HEK293 (cell line): ENCODE measurements at regions not wholly inside any gene's neighbourhood (a gene's known extent, or its start where the extent isn't known, plus 50 kb on each side); places are given as distances from the start of the nearest gene placed in this dataset.

Experiments used
- CTCF ChIA-PET: fragments of 350-600 bp; formaldehyde crosslinking; extraction: SDS; loops from one replicate; lab custom pipeline; 2021; ENCODE audit warnings: antibody characterized with exemption; lab: Yijun Ruan, JAX
- POLR2A ChIA-PET: fragments of 300-600 bp; formaldehyde crosslinking; extraction: SDS; loops from one replicate; lab custom pipeline; 2020; ENCODE audit warnings: antibody characterized with exemption, inconsistent platforms; lab: Yijun Ruan, JAX
- H3K27ac ChIP-seq: fragments of 200-500 bp; sonication (Bioruptor generic); 2 replicates; pipeline ENCODE4 v1.5.1; 2014; ENCODE audit warnings: low read depth, low read length, control low read depth, inconsistent platforms; ENCODE audit errors: extremely low read depth
- H3K36me3 ChIP-seq, 2 experiments: fragments of 200-500 bp in 1 of 2; sonication (Bioruptor generic) in 1 of 2; 1 replicate in 1 of 2; 2 replicates in 1 of 2; pipeline ENCODE4 v1.5.1; 2014 to 2017; ENCODE audit warnings: inconsistent platforms in 2 of 2, low read length in 2 of 2; ENCODE audit not compliant: control insufficient read depth in 2 of 2, insufficient read depth in 1 of 2
- H3K4me1 ChIP-seq: fragments of 200-500 bp; sonication (Bioruptor generic); 2 replicates; pipeline ENCODE4 v1.5.1; 2014; ENCODE audit warnings: mild to moderate bottlenecking, low read length, inconsistent platforms; ENCODE audit not compliant: control insufficient read depth, insufficient read depth
- H3K4me3 ChIP-seq: 2 replicates; pipeline ENCODE4 v1.5.1; 2011; ENCODE audit warnings: low read depth, mild to moderate bottlenecking, control low read depth, low read length, moderate library complexity
- H3K9me3 ChIP-seq: fragments of 200-500 bp; sonication (Bioruptor generic); 2 replicates; pipeline ENCODE4 v1.5.1; 2014; ENCODE audit warnings: low read depth, low read length, inconsistent platforms; ENCODE audit not compliant: control insufficient read depth, insufficient read depth
- BCL11A ChIP-seq: fragments of 450-650 bp; formaldehyde crosslinking; IDR thresholded peaks from 2 replicates; pipeline ENCODE4 v1.5.1; 2016; ENCODE audit warnings: low read depth, missing biosample characterization, missing genetic modification characterization
- BCL11B ChIP-seq: fragments of 450-650 bp; formaldehyde crosslinking; IDR thresholded peaks from 2 replicates; pipeline ENCODE4 v1.5.1; 2016; ENCODE audit warnings: low read depth, missing biosample characterization, missing genetic modification characterization
- EGR2 ChIP-seq: fragments of 450-650 bp; formaldehyde crosslinking; IDR thresholded peaks from 2 replicates; pipeline ENCODE4 v1.5.1; 2016; ENCODE audit warnings: low read depth, missing biosample characterization, missing genetic modification characterization
- KLF16 ChIP-seq: fragments of 450-650 bp; formaldehyde crosslinking; IDR thresholded peaks from 2 replicates; pipeline ENCODE4 v1.5.1; 2017; ENCODE audit warnings: missing biosample characterization, missing genetic modification characterization
- YY1 ChIP-seq: fragments of 450-650 bp; formaldehyde crosslinking; IDR thresholded peaks from 2 replicates; pipeline ENCODE4 v1.5.1; 2018; ENCODE audit warnings: missing biosample characterization, missing genetic modification characterization
- ZBTB17 ChIP-seq: fragments of 450-650 bp; formaldehyde crosslinking; IDR thresholded peaks from 2 replicates; pipeline ENCODE4 v1.5.1; 2016; ENCODE audit warnings: missing biosample characterization, missing genetic modification characterization
- ZBTB20 ChIP-seq: fragments of 450-650 bp; formaldehyde crosslinking; IDR thresholded peaks from 2 replicates; pipeline ENCODE4 v1.5.1; 2016; ENCODE audit warnings: missing biosample characterization, missing genetic modification characterization
- ZFHX2 ChIP-seq: fragments of 450-650 bp; formaldehyde crosslinking; conservative IDR thresholded peaks from 2 replicates; pipeline ENCODE4 v1.5.1; 2016; ENCODE audit warnings: missing biosample characterization, missing genetic modification characterization
- ZNF132 ChIP-seq: fragments of 450-650 bp; formaldehyde crosslinking; IDR thresholded peaks from 2 replicates; pipeline ENCODE4 v1.5.1; 2017; ENCODE audit warnings: missing biosample characterization, missing genetic modification characterization, borderline replicate concordance
- ZNF133 ChIP-seq: fragments of 450-650 bp; formaldehyde crosslinking; IDR thresholded peaks from 2 replicates; pipeline ENCODE4 v1.5.1; 2016; ENCODE audit warnings: missing biosample characterization, missing genetic modification characterization
- ZNF155 ChIP-seq: fragments of 450-650 bp; formaldehyde crosslinking; IDR thresholded peaks from 2 replicates; pipeline ENCODE4 v1.5.1; 2016; ENCODE audit warnings: missing biosample characterization, missing genetic modification characterization
- ZNF175 ChIP-seq: fragments of 450-650 bp; formaldehyde crosslinking; IDR thresholded peaks from 2 replicates; pipeline ENCODE4 v1.5.1; 2016; ENCODE audit warnings: missing biosample characterization, missing genetic modification characterization
- ZNF184 ChIP-seq: fragments of 450-650 bp; IDR thresholded peaks from 2 replicates; pipeline ENCODE4 v1.5.1; 2018; ENCODE audit warnings: missing biosample characterization, mild to moderate bottlenecking, missing genetic modification characterization
- ZNF23 ChIP-seq: fragments of 450-650 bp; formaldehyde crosslinking; IDR thresholded peaks from 2 replicates; pipeline ENCODE4 v1.5.1; 2016; ENCODE audit warnings: missing biosample characterization, missing genetic modification characterization, borderline replicate concordance
- ZNF248 ChIP-seq: fragments of 450-650 bp; formaldehyde crosslinking; IDR thresholded peaks from 2 replicates; pipeline ENCODE4 v1.5.1; 2017; ENCODE audit warnings: missing biosample characterization, missing genetic modification characterization
- ZNF302 ChIP-seq: fragments of 450-650 bp; formaldehyde crosslinking; IDR thresholded peaks from 2 replicates; pipeline ENCODE4 v1.5.1; 2016; ENCODE audit warnings: missing biosample characterization, missing genetic modification characterization, low read depth
- ZNF354C ChIP-seq: fragments of 450-650 bp; formaldehyde crosslinking; IDR thresholded peaks from 2 replicates; pipeline ENCODE4 v1.5.1; 2016; ENCODE audit warnings: missing biosample characterization, missing genetic modification characterization, low read depth, borderline replicate concordance
- ZNF37A ChIP-seq: fragments of 450-650 bp; IDR thresholded peaks from 2 replicates; pipeline ENCODE4 v1.5.1; 2018; ENCODE audit warnings: missing biosample characterization, missing genetic modification characterization
- ZNF549 ChIP-seq: fragments of 450-650 bp; IDR thresholded peaks from 2 replicates; pipeline ENCODE4 v1.5.1; 2018; ENCODE audit warnings: missing biosample characterization, missing genetic modification characterization, mild to moderate bottlenecking, inconsistent platforms, moderate library complexity
- ZNF561 ChIP-seq: fragments of 450-650 bp; IDR thresholded peaks from 2 replicates; pipeline ENCODE4 v1.5.1; 2018; ENCODE audit warnings: missing biosample characterization, missing genetic modification characterization, borderline replicate concordance
- ZNF596 ChIP-seq: fragments of 450-650 bp; IDR thresholded peaks from 2 replicates; pipeline ENCODE4 v1.5.0; 2018; ENCODE audit warnings: missing biosample characterization, mild to moderate bottlenecking, missing genetic modification characterization, moderate library complexity
- ZNF658 ChIP-seq: fragments of 450-650 bp; formaldehyde crosslinking; IDR thresholded peaks from 2 replicates; pipeline ENCODE4; 2016; ENCODE audit warnings: missing biosample characterization, missing genetic modification characterization
- ZNF660 ChIP-seq: fragments of 450-650 bp; IDR thresholded peaks from 2 replicates; pipeline ENCODE4 v1.5.1; 2018; ENCODE audit warnings: missing biosample characterization, mild to moderate bottlenecking, missing genetic modification characterization
- ZNF777 ChIP-seq: fragments of 450-650 bp; formaldehyde crosslinking; IDR thresholded peaks from 2 replicates; pipeline ENCODE4 v1.5.1; 2017; ENCODE audit warnings: missing biosample characterization, missing genetic modification characterization, borderline replicate concordance
- ZNF843 ChIP-seq: fragments of 450-650 bp; formaldehyde crosslinking; IDR thresholded peaks from 2 replicates; pipeline ENCODE4 v1.5.1; 2016; ENCODE audit warnings: missing biosample characterization, missing genetic modification characterization
- TF ChIP-seq, protein P1 (sequence below): fragments of 450-650 bp; formaldehyde crosslinking; IDR thresholded peaks from 2 replicates; pipeline ENCODE4 v1.5.1; 2016; ENCODE audit warnings: missing biosample characterization, missing genetic modification characterization, borderline replicate concordance
- TF ChIP-seq, protein P2 (sequence below): fragments of 450-650 bp; formaldehyde crosslinking; IDR thresholded peaks from 2 replicates; pipeline ENCODE4 v1.5.1; 2016; ENCODE audit warnings: missing biosample characterization, missing genetic modification characterization

DNA sequence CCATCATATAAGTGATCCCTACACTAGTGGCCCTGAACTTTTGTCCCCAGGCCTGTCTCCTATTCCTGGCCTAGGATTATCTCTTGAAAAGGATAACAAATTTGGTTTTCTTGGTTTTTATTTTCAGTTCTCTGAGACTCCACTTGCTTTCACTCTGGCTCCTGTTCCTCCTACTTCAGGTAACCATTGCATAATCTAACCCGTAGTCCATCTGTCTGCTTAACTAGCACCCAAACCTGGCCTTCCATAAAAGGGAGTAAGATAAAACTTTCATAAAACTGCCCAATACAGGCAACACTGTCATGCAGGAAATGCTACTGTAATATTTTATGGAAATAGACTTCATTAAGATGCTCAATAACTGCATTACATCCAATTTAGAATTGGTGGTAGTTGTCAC is 52.1 kb upstream of the RAP1GDS1 start (continued):
- TF ChIP-seq, protein P1, sequence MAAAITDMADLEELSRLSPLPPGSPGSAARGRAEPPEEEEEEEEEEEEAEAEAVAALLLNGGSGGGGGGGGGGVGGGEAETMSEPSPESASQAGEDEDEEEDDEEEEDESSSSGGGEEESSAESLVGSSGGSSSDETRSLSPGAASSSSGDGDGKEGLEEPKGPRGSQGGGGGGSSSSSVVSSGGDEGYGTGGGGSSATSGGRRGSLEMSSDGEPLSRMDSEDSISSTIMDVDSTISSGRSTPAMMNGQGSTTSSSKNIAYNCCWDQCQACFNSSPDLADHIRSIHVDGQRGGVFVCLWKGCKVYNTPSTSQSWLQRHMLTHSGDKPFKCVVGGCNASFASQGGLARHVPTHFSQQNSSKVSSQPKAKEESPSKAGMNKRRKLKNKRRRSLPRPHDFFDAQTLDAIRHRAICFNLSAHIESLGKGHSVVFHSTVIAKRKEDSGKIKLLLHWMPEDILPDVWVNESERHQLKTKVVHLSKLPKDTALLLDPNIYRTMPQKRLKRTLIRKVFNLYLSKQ (tag by site-specific recombination) = no peak
- TF ChIP-seq, all 188 proteins: peak for 0

DNA sequence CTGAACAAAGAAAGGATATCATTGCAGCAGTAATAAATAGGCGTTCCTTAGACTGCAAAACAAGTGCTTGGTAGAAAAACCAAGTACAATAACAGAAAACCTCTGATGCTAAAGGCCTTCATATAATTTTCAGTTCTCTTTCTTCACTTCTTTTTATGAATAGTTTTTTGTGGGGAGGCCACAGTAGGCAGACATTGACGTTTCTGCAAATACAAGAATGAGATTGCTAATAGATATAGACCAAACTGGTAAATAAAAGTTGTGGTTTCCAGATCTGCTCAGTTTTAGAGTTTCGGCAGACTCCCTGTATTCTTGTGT is 57.0 kb upstream of the RAP1GDS1 start:
- no peak overlapping the region for H3K27ac ChIP-seq
- H3K4me3 ChIP-seq = no peak overlapping the region
- H3K36me3 ChIP-seq = no peaks in the 10 kb centered on the region
- POLR2A ChIA-PET = no interaction called here
- no peaks in the 10 kb centered on the region for H3K9me3 ChIP-seq
- TF ChIP-seq YY1 (tag by site-specific recombination) (no peak), BCL11A (no peak), ZNF155 (tag by site-specific recombination) (no peak), ZNF549 (tag by site-specific recombination) (no peak), ZNF596 (no peak), ZNF23 (no peak), ZNF248 (tag by site-specific recombination) (no peak)
- CTCF ChIA-PET = interaction anchor here (0.7 kb wide), 1 partner anchor 84 kb away, joined by 4 read pairs; no protein-coding TSS in a partner anchor
- no peaks in the 10 kb centered on the region for H3K4me1 ChIP-seq

- H3K4me3 ChIP-seq = no peak overlapping the region
- no peaks in the 10 kb centered on the region for H3K36me3 ChIP-seq
- ChIA-PET POLR2A (no interaction called here), CTCF (no interaction called here)
- TF ChIP-seq ZNF302 (tag by site-specific recombination) = no peak
- TF ChIP-seq, protein P2, sequence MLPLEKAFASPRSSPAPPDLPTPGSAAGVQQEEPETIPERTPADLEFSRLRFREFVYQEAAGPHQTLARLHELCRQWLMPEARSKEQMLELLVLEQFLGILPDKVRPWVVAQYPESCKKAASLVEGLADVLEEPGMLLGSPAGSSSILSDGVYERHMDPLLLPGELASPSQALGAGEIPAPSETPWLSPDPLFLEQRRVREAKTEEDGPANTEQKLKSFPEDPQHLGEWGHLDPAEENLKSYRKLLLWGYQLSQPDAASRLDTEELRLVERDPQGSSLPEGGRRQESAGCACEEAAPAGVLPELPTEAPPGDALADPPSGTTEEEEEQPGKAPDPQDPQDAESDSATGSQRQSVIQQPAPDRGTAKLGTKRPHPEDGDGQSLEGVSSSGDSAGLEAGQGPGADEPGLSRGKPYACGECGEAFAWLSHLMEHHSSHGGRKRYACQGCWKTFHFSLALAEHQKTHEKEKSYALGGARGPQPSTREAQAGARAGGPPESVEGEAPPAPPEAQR (tag by site-specific recombination) = no peak
- no peak for TF ChIP-seq ZNF549 (tag by site-specific recombination)
- TF ChIP-seq EGR2 = no peak
- TF ChIP-seq ZNF777 (tag by site-specific recombination) = no peak
- TF ChIP-seq ZNF175 = no peak
- TF ChIP-seq ZFHX2 (tag by site-specific recombination) = no peak
- TF ChIP-seq ZNF660 = no peak
- no peak for TF ChIP-seq ZNF561 (tag by site-specific recombination)
- TF ChIP-seq ZNF184 (tag by site-specific recombination) = no peak
- no peak for TF ChIP-seq ZNF843 (tag by site-specific recombination)
- H3K27ac ChIP-seq = no peak overlapping the region
- no peaks in the 10 kb centered on the region for H3K4me1 ChIP-seq
- H3K9me3 ChIP-seq = no peaks in the 10 kb centered on the region
Observed at GRCh38 chr4:98203332-98204235, 57.6 kb upstream of the RAP1GDS1 start.

DNA sequence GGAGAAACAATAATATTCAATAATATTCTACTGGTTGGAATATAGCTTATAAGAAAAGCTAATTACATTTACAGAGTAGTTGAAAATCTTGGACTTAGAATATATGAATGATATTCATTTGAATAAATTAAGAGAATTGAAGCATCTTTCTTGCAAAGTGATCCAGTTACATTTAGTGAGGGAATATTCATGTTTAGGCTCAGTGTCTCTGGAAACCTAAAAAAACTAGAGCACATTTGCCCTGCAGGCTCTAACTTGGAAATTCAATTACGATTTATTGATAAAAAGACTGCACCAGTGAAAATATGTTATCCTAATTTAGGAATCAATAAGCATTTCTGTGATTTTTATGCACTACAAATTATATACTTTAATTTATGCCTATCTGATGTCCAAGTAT is 58.3 kb upstream of the RAP1GDS1 start:
- POLR2A ChIA-PET = no interaction called here
- CTCF ChIA-PET = no interaction called here
- no peaks in the 10 kb centered on the region for H3K4me1 ChIP-seq
- no peak overlapping the region for H3K27ac ChIP-seq
- H3K36me3 ChIP-seq = no peaks in the 10 kb centered on the region
- no peaks in the 10 kb centered on the region for H3K9me3 ChIP-seq
- H3K4me3 ChIP-seq = no peak overlapping the region
- TF ChIP-seq ZBTB20 (tag by site-specific recombination) (no peak), KLF16 (no peak), ZNF133 (tag by site-specific recombination) (no peak), ZBTB17 (tag by site-specific recombination) (no peak), BCL11B (no peak), ZNF132 (tag by site-specific recombination) (no peak), ZNF354C (no peak), ZNF658 (no peak), ZNF37A (tag by site-specific recombination) (no peak)
